GM12891 (cell line): ENCODE measurements at regions not wholly inside any gene's neighbourhood (a gene's known extent, or its start where the extent isn't known, plus 50 kb on each side); places are given as distances from the start of the nearest gene placed in this dataset.

Source experiments
- DNase-seq: peaks from one replicate; pipeline ENCODE4 v3.0.0; 2011; ENCODE audit warnings: low spot score; ENCODE audit not compliant: insufficient read length
- FAIRE-seq: peaks from 2 replicates; lab custom pipeline; 2011; peaks lifted over from hg19 to GRCh38; lab: Jason Lieb, UNC
- PAX5 ChIP-seq: IDR thresholded peaks from 2 replicates; pipeline ENCODE4 v1.6.1; 2011; ENCODE audit warnings: low read length, moderate library complexity, mild to moderate bottlenecking; ENCODE audit not compliant: insufficient read depth, severe bottlenecking
- POLR2A ChIP-seq: IDR thresholded peaks from 2 replicates; pipeline ENCODE4 v1.6.1; 2011; ENCODE audit warnings: low read depth, low read length, control low read depth
- POLR2AphosphoS5 ChIP-seq: IDR thresholded peaks from 2 replicates; pipeline ENCODE4 v1.6.1; 2011; ENCODE audit warnings: low read depth, low read length, control low read depth
- POU2F2 ChIP-seq: IDR thresholded peaks from 2 replicates; pipeline ENCODE4 v1.6.1; 2011; ENCODE audit warnings: low read depth, mild to moderate bottlenecking, control low read depth, low read length, moderate library complexity
- SPI1 ChIP-seq: IDR thresholded peaks from 2 replicates; pipeline ENCODE4 v1.6.1; 2011; ENCODE audit warnings: low read depth, low read length, control low read depth
- TAF1 ChIP-seq: IDR thresholded peaks from 2 replicates; pipeline ENCODE4 v1.6.1; 2011; ENCODE audit warnings: low read depth, low read length, control low read depth

GRCh38 chr7:17244786-17245185 is 53.7 kb upstream of the AHR start:
- no peak for FAIRE-seq

GRCh38 chr7:17247357-17247756 is 51.1 kb upstream of the AHR start:
- TF ChIP-seq SPI1 (no peak), POU2F2 (no peak), PAX5 (no peak), POLR2A (no peak), POLR2AphosphoS5 (no peak), TAF1 (no peak)
- DNase-seq = no peak
- no peak for FAIRE-seq

More at GRCh38 chr7:17244786-17245185, 53.7 kb upstream of the AHR start:
- DNase-seq = no peak
- TF ChIP-seq POLR2A (no peak), POU2F2 (no peak), SPI1 (no peak), POLR2AphosphoS5 (no peak), PAX5 (no peak)

DNA sequence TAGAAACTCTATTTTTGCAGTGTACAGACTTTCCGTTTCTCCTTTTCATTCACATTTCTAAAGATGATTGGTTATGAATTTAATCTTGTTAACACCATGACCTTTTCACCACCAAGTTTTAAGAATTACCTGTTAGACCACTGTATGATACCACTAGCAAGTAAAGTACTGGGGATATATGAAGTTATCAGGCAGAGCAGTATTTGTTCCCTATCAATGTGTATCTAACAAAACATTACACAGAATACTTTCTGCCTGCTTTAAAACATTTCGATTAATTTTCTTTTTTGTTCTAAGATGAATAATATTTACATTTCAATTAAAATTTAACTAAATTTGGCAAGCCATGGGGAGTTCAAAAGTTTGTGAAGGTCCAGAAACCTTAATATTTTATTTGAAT is 49.9 kb upstream of the AHR start:
- DNase-seq (no peak), FAIRE-seq (no peak)
- TF ChIP-seq POLR2A = no peak
- no peak for TF ChIP-seq POU2F2
- TF ChIP-seq POLR2AphosphoS5 = no peak
- no peak for TF ChIP-seq SPI1
- no peak for TF ChIP-seq PAX5
- TF ChIP-seq TAF1 = no peak
